ENCODE measurements at regions not wholly inside any gene's neighbourhood (a gene's known extent, or its start where the extent isn't known, plus 50 kb on each side); places are given as distances from the start of the nearest gene placed in this dataset.
"Not testable (repeated sequence)": the region's sequence is repeated elsewhere in the genome, so short reads cannot be mapped to it uniquely, and the experiment has no call there.

- TF ChIP-seq, protein P1, sequence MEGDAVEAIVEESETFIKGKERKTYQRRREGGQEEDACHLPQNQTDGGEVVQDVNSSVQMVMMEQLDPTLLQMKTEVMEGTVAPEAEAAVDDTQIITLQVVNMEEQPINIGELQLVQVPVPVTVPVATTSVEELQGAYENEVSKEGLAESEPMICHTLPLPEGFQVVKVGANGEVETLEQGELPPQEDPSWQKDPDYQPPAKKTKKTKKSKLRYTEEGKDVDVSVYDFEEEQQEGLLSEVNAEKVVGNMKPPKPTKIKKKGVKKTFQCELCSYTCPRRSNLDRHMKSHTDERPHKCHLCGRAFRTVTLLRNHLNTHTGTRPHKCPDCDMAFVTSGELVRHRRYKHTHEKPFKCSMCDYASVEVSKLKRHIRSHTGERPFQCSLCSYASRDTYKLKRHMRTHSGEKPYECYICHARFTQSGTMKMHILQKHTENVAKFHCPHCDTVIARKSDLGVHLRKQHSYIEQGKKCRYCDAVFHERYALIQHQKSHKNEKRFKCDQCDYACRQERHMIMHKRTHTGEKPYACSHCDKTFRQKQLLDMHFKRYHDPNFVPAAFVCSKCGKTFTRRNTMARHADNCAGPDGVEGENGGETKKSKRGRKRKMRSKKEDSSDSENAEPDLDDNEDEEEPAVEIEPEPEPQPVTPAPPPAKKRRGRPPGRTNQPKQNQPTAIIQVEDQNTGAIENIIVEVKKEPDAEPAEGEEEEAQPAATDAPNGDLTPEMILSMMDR (conservative IDR thresholded peaks at IDR 0.05), result no peak
- H3K27me3 Mint-ChIP-seq, result peaks cover 22% of the 10 kb centered on the region
- no peaks in the 10 kb centered on the region for H3K36me3 Mint-ChIP-seq
- H3K4me3 Mint-ChIP-seq, result no peak overlapping the region
- no peak for DNase-seq (ENCODE audit: extremely low spot score, unreplicated experiment)
- H3K27ac Mint-ChIP-seq, result no peak overlapping the region
- H3K4me1 Mint-ChIP-seq (ENCODE audit: unreplicated experiment), result peaks cover 8% of the 10 kb centered on the region
- H3K9me3 Mint-ChIP-seq, result no peaks in the 10 kb centered on the region
Observed at GRCh38 chr16:51981725-51982124, 565.2 kb downstream of the TOX3 start.

- not testable (repeated sequence) for H3K4me1 Mint-ChIP-seq (ENCODE audit: unreplicated experiment); H3K27ac Mint-ChIP-seq; H3K9me3 Mint-ChIP-seq; H3K4me3 Mint-ChIP-seq; DNase-seq (ENCODE audit: extremely low spot score, unreplicated experiment); H3K36me3 Mint-ChIP-seq
- H3K27me3 Mint-ChIP-seq, result peaks cover 16% of the 10 kb centered on the region
Observed at GRCh38 chr16:51977506-51977905, 569.4 kb downstream of the TOX3 start.

GRCh38 chr16:51971184-51971583 lies 575.8 kb downstream of the TOX3 start:
- H3K4me1 Mint-ChIP-seq (ENCODE audit: unreplicated experiment), result peaks cover 13% of the 10 kb centered on the region
- H3K9me3 Mint-ChIP-seq, result no peaks in the 10 kb centered on the region
- TF ChIP-seq, protein P1 (conservative IDR thresholded peaks at IDR 0.05), result peak; percentile 74
- DNase-seq (ENCODE audit: extremely low spot score, unreplicated experiment), result no peak
- H3K36me3 Mint-ChIP-seq, result no peaks in the 10 kb centered on the region
- no peak overlapping the region for H3K27ac Mint-ChIP-seq
- no peak overlapping the region for H3K4me3 Mint-ChIP-seq
- peaks cover 21% of the 10 kb centered on the region for H3K27me3 Mint-ChIP-seq

DNA sequence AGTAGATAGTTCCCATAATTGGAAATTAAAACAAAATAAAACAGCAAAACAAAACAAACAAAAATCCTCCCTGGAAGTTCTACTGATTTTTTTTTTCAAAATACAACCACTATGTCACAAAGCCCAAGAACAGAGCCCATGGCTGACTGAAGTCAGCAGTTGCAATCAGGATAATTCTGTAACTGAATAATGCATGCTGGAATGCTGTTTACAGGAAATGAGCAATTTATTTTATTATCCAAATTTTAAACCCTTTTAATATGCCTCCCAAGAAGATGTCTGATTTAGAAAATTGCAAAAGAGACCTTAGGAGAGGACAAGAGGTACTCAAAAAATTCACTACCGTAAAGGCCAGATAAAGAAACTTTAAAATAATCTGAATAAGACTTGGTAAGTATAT lies 578.2 kb downstream of the TOX3 start:
- H3K9me3 Mint-ChIP-seq, result no peaks in the 10 kb centered on the region
- no peak for DNase-seq (ENCODE audit: extremely low spot score, unreplicated experiment)
- no peak overlapping the region for H3K27ac Mint-ChIP-seq
- TF ChIP-seq, protein P1 (conservative IDR thresholded peaks at IDR 0.05), result no peak
- H3K4me3 Mint-ChIP-seq, result no peak overlapping the region
- H3K4me1 Mint-ChIP-seq (ENCODE audit: unreplicated experiment), result peaks cover 13% of the 10 kb centered on the region
- H3K36me3 Mint-ChIP-seq, result no peaks in the 10 kb centered on the region
- H3K27me3 Mint-ChIP-seq, result peaks cover 26% of the 10 kb centered on the region

DNA sequence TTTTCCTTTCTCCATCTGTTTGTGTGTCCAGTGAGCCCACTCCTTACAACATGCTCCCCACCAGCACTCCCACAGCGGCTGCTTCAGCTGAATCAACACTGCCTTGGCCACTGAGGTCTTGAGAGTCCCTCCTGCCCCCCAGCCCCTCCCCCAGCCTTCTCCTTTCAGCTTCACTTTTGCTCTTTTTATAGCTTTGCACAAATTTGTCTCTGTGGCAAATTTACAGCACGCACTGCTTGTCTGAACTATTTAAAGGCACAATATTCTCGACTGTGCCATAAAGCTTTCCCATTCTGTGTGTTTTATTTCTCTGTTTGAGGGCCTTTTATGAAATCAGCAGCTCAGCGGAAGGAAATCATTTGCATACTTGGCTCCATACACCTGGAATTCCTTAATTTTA lies 579.3 kb downstream of the TOX3 start:
- H3K4me3 Mint-ChIP-seq, result no peak overlapping the region

DNA sequence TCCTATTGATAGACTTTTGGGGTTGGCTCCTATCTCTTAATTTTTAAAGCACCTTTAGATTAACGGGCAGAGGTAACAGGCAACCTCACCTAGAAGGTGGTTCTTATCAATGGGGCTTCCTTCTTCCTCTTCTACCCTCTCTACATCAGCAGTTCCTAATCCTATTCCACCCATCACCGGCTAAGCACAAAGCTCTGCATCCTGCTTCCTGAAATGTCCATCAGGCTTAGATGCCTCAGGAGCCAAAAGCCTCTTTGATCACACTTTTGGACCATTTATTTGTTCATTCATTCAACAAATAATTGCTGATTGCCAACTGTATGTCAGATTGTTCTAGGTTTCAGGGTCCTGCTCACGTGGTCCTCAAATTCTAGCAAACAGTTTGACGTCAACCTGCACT lies 586.0 kb downstream of the TOX3 start:
- Mint-ChIP-seq H3K4me1 (ENCODE audit: unreplicated experiment) (no peaks in the 10 kb centered on the region), H3K27ac (no peak overlapping the region), H3K27me3 (peaks cover 16% of the 10 kb centered on the region), H3K36me3 (no peaks in the 10 kb centered on the region), H3K4me3 (no peak overlapping the region), H3K9me3 (no peaks in the 10 kb centered on the region)
- TF ChIP-seq, protein P1 (conservative IDR thresholded peaks at IDR 0.05), result no peak
- no peak for DNase-seq (ENCODE audit: extremely low spot score, unreplicated experiment)

More for the DNA sequence above, 579.3 kb downstream of the TOX3 start:
- no peaks in the 10 kb centered on the region for H3K36me3 Mint-ChIP-seq
- H3K4me1 Mint-ChIP-seq (ENCODE audit: unreplicated experiment), result peaks cover 13% of the 10 kb centered on the region
- H3K27me3 Mint-ChIP-seq, result peaks cover 28% of the 10 kb centered on the region
- no peak overlapping the region for H3K27ac Mint-ChIP-seq
- no peaks in the 10 kb centered on the region for H3K9me3 Mint-ChIP-seq
- DNase-seq (ENCODE audit: extremely low spot score, unreplicated experiment), result no peak
- TF ChIP-seq, protein P1 (conservative IDR thresholded peaks at IDR 0.05), result no peak
